ENCODE measurements at regions not wholly inside any gene's neighbourhood (a gene's known extent, or its start where the extent isn't known, plus 50 kb on each side); places are given as distances from the start of the nearest gene placed in this dataset.

DNA sequence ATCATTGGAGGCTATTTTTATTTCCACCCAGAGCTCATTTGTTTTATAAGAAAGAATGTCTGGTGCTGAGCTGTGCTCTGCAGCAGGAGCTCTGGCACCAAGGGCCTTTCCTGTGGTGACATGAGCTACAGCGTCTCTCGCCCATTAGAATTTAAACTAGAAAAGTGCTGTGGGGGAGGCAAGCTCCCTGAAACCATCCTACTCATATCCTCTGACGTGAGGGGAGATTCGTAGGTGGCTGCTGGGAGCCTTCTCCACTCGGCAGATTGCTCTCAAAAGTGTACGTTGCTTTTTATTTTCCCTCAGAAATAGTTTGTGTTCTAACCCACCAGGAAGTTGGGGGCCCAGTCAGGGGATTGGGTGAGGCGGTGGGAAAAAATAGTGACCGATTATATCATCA is 76.3 kb upstream of the ARHGEF3 start:
- no peak overlapping the region for H3K27ac ChIP-seq
- TF ChIP-seq, protein P1, sequence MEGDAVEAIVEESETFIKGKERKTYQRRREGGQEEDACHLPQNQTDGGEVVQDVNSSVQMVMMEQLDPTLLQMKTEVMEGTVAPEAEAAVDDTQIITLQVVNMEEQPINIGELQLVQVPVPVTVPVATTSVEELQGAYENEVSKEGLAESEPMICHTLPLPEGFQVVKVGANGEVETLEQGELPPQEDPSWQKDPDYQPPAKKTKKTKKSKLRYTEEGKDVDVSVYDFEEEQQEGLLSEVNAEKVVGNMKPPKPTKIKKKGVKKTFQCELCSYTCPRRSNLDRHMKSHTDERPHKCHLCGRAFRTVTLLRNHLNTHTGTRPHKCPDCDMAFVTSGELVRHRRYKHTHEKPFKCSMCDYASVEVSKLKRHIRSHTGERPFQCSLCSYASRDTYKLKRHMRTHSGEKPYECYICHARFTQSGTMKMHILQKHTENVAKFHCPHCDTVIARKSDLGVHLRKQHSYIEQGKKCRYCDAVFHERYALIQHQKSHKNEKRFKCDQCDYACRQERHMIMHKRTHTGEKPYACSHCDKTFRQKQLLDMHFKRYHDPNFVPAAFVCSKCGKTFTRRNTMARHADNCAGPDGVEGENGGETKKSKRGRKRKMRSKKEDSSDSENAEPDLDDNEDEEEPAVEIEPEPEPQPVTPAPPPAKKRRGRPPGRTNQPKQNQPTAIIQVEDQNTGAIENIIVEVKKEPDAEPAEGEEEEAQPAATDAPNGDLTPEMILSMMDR (conservative IDR thresholded peaks at IDR 0.05), result no peak

DNA sequence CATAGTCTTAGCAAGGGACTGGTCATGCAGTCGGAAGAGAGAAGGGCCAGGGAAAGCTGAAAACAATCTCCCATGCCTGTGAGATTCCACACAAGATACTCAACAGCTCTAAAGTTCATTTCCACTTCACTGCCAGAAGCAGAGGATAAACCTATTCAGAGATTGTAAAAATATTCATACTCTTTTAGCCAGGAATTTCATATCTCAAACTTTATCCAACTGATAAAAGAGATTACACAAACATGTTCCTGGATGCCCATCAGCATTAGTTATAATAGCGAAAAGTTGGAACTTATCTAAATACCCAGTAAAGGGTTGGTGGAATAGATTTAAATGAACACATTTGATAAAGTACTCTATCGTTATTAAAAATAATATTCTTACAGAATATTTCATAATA is 75.2 kb upstream of the ARHGEF3 start:
- H3K27ac ChIP-seq, result no peak overlapping the region
- TF ChIP-seq, protein P1 (conservative IDR thresholded peaks at IDR 0.05), result no peak

DNA sequence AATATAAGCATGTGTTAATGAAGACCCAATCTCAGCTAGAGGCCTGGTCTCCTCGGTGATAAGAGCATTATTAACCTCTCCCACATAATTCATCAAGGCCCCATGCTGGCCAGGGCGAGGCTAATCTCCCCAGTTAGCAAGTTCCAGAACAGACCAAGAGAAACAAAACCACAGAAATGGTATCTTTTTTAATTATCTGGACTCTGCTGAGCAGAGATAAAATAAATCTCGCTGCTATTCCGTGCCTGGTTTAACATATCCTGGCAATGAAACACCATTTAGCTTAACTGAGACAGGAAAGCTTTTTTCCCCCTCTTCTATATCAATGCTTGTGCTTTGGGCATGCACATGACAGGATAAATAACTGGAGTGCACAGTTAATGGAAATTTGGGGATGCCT is 72.5 kb upstream of the ARHGEF3 start:
- TF ChIP-seq, protein P1 (conservative IDR thresholded peaks at IDR 0.05), result no peak

DNA sequence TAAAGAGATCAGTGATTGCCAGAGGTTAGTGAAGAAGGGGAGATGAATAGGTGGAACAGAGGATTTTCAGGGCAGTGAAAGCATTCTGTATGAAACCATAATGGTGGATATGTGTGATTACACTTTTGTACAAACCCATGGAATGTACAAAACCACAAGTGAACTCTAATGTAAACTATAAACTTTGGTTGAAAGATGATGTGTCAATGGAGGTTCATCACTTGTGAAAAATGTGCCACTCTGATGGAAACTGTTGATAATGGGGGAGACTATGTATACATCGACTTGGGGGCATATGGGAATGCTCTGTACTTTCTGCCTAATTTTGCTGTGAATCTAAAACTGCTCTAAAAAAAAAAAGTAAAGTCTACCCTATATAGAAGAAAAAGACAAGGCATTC is 68.7 kb upstream of the ARHGEF3 start:
- TF ChIP-seq, protein P1 (conservative IDR thresholded peaks at IDR 0.05), result no peak
- H3K27ac ChIP-seq, result no peak overlapping the region

More for the DNA sequence above, 72.5 kb upstream of the ARHGEF3 start:
- H3K27ac ChIP-seq, result no peak overlapping the region

DNA sequence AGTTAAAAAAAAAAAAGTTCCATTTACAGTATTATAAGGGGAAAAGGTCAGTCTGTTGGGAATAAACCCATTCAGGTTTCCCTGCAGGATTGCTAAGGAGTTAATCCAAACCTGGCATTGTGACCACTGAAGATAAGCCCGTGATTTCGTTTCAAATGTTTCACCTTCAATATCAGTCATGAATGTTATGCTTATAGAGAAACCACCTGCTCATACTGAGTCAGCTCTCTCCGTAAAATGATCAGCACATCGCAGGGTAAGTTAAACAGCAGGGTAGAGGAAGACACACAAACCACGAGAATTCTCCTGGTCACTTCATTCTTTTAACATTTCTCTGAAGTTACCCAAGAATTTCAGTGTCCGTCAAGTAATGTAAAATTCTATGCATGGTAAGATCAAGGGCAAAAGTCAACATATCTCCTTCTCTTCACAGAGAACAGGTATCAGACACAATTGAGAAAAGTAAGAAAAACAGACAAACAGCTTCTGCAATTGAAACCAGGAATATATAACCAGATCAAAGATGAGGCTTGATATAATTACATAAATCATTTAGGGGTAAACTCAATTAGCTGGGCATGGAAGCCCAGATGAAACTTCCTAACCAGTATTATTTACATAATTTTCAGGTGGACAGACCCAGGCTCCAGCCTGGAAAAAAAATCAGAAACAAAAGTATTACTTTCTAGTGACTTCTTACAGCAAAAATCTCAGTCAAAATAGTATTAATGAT is 67.6 kb upstream of the ARHGEF3 start:
- TF ChIP-seq, protein P1 (conservative IDR thresholded peaks at IDR 0.05), result no peak
- H3K27ac ChIP-seq, result no peak overlapping the region

DNA sequence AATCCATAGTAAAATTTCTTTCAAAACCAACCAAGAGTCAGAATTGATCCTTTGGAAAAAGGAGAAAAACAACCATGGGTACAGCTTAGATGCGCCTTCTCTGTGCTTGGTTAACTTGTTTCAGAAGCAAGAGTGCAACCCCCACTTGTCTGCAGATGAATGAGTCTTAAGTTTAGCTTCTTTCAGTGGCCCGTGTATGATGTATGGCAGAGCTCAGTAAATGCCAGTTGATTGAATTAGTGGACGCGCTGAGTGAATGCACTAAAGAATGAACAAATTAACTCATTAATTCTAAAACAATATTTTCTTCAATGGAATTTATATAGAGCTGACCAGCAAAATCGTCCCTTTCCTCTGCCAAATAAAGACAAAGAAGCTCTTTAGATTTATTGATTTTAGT is 67.0 kb upstream of the ARHGEF3 start:
- no peak overlapping the region for H3K27ac ChIP-seq
- TF ChIP-seq, protein P1 (conservative IDR thresholded peaks at IDR 0.05), result no peak

DNA sequence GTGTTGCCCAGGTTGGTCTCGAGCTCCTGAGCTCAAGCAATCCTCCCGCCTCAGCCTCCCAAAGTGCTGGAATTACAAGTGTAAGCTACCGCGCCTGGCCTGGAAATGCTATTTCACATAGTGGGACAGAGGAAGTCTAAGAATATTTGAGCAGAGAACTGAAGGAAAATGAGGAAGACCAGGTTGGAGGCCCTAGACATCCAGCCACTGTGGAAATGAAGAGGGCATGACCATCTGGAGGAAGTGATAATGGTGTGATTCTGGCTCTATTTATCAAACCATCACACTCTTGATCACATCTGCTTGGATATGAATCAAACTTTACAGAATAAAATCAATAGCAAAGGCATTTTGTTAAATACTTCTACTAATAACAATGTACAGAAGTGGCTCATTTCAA is 65.9 kb upstream of the ARHGEF3 start:
- TF ChIP-seq, protein P1 (conservative IDR thresholded peaks at IDR 0.05), result no peak
- no peak overlapping the region for H3K27ac ChIP-seq

Measured in VCaP (cell line).